ENCODE measurements at regions not wholly inside any gene's neighbourhood (a gene's known extent, or its start where the extent isn't known, plus 50 kb on each side); places are given as distances from the start of the nearest gene placed in this dataset.

DNA sequence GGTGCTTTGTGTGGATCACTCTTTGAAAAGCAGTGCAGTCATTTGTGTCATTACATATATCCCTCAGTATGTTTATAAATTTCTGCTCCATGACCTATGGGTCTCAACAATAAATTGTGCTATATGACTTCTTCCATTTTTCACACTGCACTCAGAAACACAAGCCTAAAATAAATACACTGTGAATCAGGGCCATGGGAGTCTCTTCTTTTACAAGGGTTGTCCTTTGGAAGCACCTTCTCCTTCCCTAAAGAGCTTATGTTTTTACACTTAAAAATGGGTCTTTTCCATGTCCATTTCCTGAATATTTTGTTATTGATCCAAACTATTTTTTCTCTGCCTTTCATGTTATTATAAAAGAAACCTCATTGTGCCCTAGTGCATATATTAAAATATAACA is 108.3 kb upstream of the MEOX2 start:
- no peak for TF ChIP-seq POLR2AphosphoS5 (IDR thresholded peaks at IDR 0.05; ENCODE audit: low read depth, low read length)
- TF ChIP-seq TAF1 (IDR thresholded peaks at IDR 0.05; ENCODE audit: borderline replicate concordance, low read depth, low read length), result no peak

Data from GM12892 (cell line).